ENCODE measurements at regions not wholly inside any gene's neighbourhood (a gene's known extent, or its start where the extent isn't known, plus 50 kb on each side); places are given as distances from the start of the nearest gene placed in this dataset.

DNA sequence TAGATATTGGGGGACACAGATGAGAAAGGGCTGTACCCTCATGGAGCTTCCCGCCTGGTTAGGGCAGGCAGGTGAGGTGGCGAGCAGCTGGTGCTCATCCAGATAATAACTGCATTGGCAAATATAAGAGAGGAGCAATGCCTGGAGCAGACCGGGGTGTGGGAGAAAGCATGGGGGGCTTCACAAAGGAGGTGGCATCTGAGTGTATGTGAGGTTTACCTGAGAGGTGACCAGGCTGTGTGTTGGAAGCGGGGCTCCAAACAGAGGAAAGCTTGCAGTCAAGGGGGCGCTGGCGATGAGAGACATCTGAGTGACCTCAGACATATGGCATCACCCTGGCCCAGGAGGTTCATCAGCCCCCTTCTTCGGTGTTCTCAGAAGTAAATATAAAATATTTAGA, 72.1 kb upstream of the PMEPA1 start:
- TF ChIP-seq CTCF (IDR thresholded peaks at IDR 0.05): no peak
- no peak for TF ChIP-seq POLR2A (IDR thresholded peaks at IDR 0.05)

Measured in esophagus squamous epithelium (tissue), 4 donors.